ENCODE measurements at regions not wholly inside any gene's neighbourhood (a gene's known extent, or its start where the extent isn't known, plus 50 kb on each side); places are given as distances from the start of the nearest gene placed in this dataset.

- Histone ChIP-seq H3K23ac (ENCODE audit: low read depth, low read length, poor library complexity) (no peak overlapping the region), H2AFZ (ENCODE audit: low read length) (no peak overlapping the region), H3K4me1 (ENCODE audit: control insufficient read depth in 2 of 2, insufficient read depth in 1 of 2, low read depth in 1 of 2, low read length in 2 of 2) (no peaks in the 10 kb centered on the region), H2BK5ac (ENCODE audit: low read length) (no peak overlapping the region), H3K79me1 (ENCODE audit: low read depth, low read length) (no peaks in the 10 kb centered on the region), H2BK15ac (ENCODE audit: low read length) (no peak overlapping the region), H3K4me3 (ENCODE audit: low read length in 2 of 2) (no peak overlapping the region), H2BK12ac (ENCODE audit: low read length) (no peak overlapping the region), H3K4ac (ENCODE audit: low read length) (no peak overlapping the region), H4K91ac (ENCODE audit: low read depth, low read length, poor library complexity) (no peak overlapping the region), H3K9me3 (replicated peaks in 1 of 2; ENCODE audit: control insufficient read depth in 2 of 2, insufficient read depth in 1 of 2, low read depth in 1 of 2, low read length in 2 of 2) (no peaks in the 10 kb centered on the region), H2AK5ac (ENCODE audit: low read depth, low read length) (no peak overlapping the region), H3K18ac (ENCODE audit: low read length) (no peak overlapping the region), H3K9ac (ENCODE audit: low read depth, low read length, poor library complexity) (no peak overlapping the region), H3K27me3 (ENCODE audit: control insufficient read depth in 3 of 3, insufficient read depth in 3 of 3, low read depth in 1 of 3, low read length in 3 of 3) (no peaks in the 10 kb centered on the region), H4K8ac (ENCODE audit: low read depth, low read length) (no peak overlapping the region), H3K36me3 (replicated peaks in 1 of 2; ENCODE audit: control insufficient read depth in 2 of 2, insufficient read depth in 2 of 2, low read length in 2 of 2) (no peaks in the 10 kb centered on the region), H2BK120ac (ENCODE audit: low read depth, low read length) (no peak overlapping the region), H3K4me2 (ENCODE audit: insufficient read depth, low read length, poor library complexity, severe bottlenecking) (no peak overlapping the region), H3K14ac (ENCODE audit: low read length) (no peak overlapping the region), H3K27ac (replicated peaks; ENCODE audit: low read length) (no peak overlapping the region)
- no peak for DNase-seq (ENCODE audit: low spot score)
Measured at GRCh38 chr3:154743418-154743817, 313.4 kb upstream of the GPR149 start.

- no peak overlapping the region for H3K4me3 ChIP-seq (ENCODE audit: low read length in 2 of 2)
- H3K27ac ChIP-seq (replicated peaks; ENCODE audit: low read length), result no peak overlapping the region
- no peak overlapping the region for H2BK5ac ChIP-seq (ENCODE audit: low read length)
- no peak overlapping the region for H3K23ac ChIP-seq (ENCODE audit: low read depth, low read length, poor library complexity)
- H3K36me3 ChIP-seq (replicated peaks in 1 of 2; ENCODE audit: control insufficient read depth in 2 of 2, insufficient read depth in 2 of 2, low read length in 2 of 2), result no peaks in the 10 kb centered on the region
- H3K4ac ChIP-seq (ENCODE audit: low read length), result no peak overlapping the region
- DNase-seq (ENCODE audit: low spot score), result no peak
- H3K18ac ChIP-seq (ENCODE audit: low read length), result no peak overlapping the region
- no CpG with 5 or more reads among the region's 1 CpG for WGBS, 2 donors (ENCODE audit: extremely low coverage in 2 of 2, insufficient read length in 2 of 2, insufficient replicate concordance in 1 of 2)
- no peak overlapping the region for H3K14ac ChIP-seq (ENCODE audit: low read length)
- no peak overlapping the region for H4K91ac ChIP-seq (ENCODE audit: low read depth, low read length, poor library complexity)
- H2AFZ ChIP-seq (ENCODE audit: low read length), result no peak overlapping the region
- no peak overlapping the region for H2BK120ac ChIP-seq (ENCODE audit: low read depth, low read length)
- no peak overlapping the region for H3K4me2 ChIP-seq (ENCODE audit: insufficient read depth, low read length, poor library complexity, severe bottlenecking)
- H3K9me3 ChIP-seq (replicated peaks in 1 of 2; ENCODE audit: control insufficient read depth in 2 of 2, insufficient read depth in 1 of 2, low read depth in 1 of 2, low read length in 2 of 2), result no peaks in the 10 kb centered on the region
- no peak overlapping the region for H4K8ac ChIP-seq (ENCODE audit: low read depth, low read length)
- H2AK5ac ChIP-seq (ENCODE audit: low read depth, low read length), result no peak overlapping the region
- no peak overlapping the region for H2BK15ac ChIP-seq (ENCODE audit: low read length)
- no peaks in the 10 kb centered on the region for H3K79me1 ChIP-seq (ENCODE audit: low read depth, low read length)
- H3K9ac ChIP-seq (ENCODE audit: low read depth, low read length, poor library complexity), result no peak overlapping the region
- no peak overlapping the region for H2BK12ac ChIP-seq (ENCODE audit: low read length)
- H3K27me3 ChIP-seq (ENCODE audit: control insufficient read depth in 3 of 3, insufficient read depth in 3 of 3, low read depth in 1 of 3, low read length in 3 of 3), result no peaks in the 10 kb centered on the region
- no peaks in the 10 kb centered on the region for H3K4me1 ChIP-seq (ENCODE audit: control insufficient read depth in 2 of 2, insufficient read depth in 1 of 2, low read depth in 1 of 2, low read length in 2 of 2)
Measured at GRCh38 chr3:154734468-154734867, 304.5 kb upstream of the GPR149 start.

- no peaks in the 10 kb centered on the region for H3K36me3 ChIP-seq (replicated peaks in 1 of 2; ENCODE audit: control insufficient read depth in 2 of 2, insufficient read depth in 2 of 2, low read length in 2 of 2)
- H3K27me3 ChIP-seq (ENCODE audit: control insufficient read depth in 3 of 3, insufficient read depth in 3 of 3, low read depth in 1 of 3, low read length in 3 of 3), result no peaks in the 10 kb centered on the region
- no peak overlapping the region for H3K4me2 ChIP-seq (ENCODE audit: insufficient read depth, low read length, poor library complexity, severe bottlenecking)
- no peak overlapping the region for H4K8ac ChIP-seq (ENCODE audit: low read depth, low read length)
- H3K18ac ChIP-seq (ENCODE audit: low read length), result no peak overlapping the region
- H3K4ac ChIP-seq (ENCODE audit: low read length), result no peak overlapping the region
- H3K9ac ChIP-seq (ENCODE audit: low read depth, low read length, poor library complexity), result no peak overlapping the region
- no peak overlapping the region for H2BK12ac ChIP-seq (ENCODE audit: low read length)
- H2BK120ac ChIP-seq (ENCODE audit: low read depth, low read length), result no peak overlapping the region
- H2BK15ac ChIP-seq (ENCODE audit: low read length), result no peak overlapping the region
- H3K23ac ChIP-seq (ENCODE audit: low read depth, low read length, poor library complexity), result no peak overlapping the region
- no peak overlapping the region for H3K27ac ChIP-seq (replicated peaks; ENCODE audit: low read length)
- no CpG with 5 or more reads among the region's 1 CpG for WGBS, 2 donors (ENCODE audit: extremely low coverage in 2 of 2, insufficient read length in 2 of 2, insufficient replicate concordance in 1 of 2)
- no peak overlapping the region for H2AK5ac ChIP-seq (ENCODE audit: low read depth, low read length)
- no peaks in the 10 kb centered on the region for H3K9me3 ChIP-seq (replicated peaks in 1 of 2; ENCODE audit: control insufficient read depth in 2 of 2, insufficient read depth in 1 of 2, low read depth in 1 of 2, low read length in 2 of 2)
- no peaks in the 10 kb centered on the region for H3K79me1 ChIP-seq (ENCODE audit: low read depth, low read length)
- no peaks in the 10 kb centered on the region for H3K4me1 ChIP-seq (ENCODE audit: control insufficient read depth in 2 of 2, insufficient read depth in 1 of 2, low read depth in 1 of 2, low read length in 2 of 2)
- no peak overlapping the region for H3K14ac ChIP-seq (ENCODE audit: low read length)
- H2AFZ ChIP-seq (ENCODE audit: low read length), result no peak overlapping the region
- no peak for DNase-seq (ENCODE audit: low spot score)
- no peak overlapping the region for H4K91ac ChIP-seq (ENCODE audit: low read depth, low read length, poor library complexity)
- H3K4me3 ChIP-seq (ENCODE audit: low read length in 2 of 2), result no peak overlapping the region
- no peak overlapping the region for H2BK5ac ChIP-seq (ENCODE audit: low read length)
Measured at GRCh38 chr3:154730186-154730585, 300.2 kb upstream of the GPR149 start.

GRCh38 chr3:154729741-154730140, 299.8 kb upstream of the GPR149 start:
- no peak overlapping the region for H2AFZ ChIP-seq (ENCODE audit: low read length)
- DNase-seq (ENCODE audit: low spot score), result no peak
- H3K18ac ChIP-seq (ENCODE audit: low read length), result no peak overlapping the region
- no peak overlapping the region for H3K4ac ChIP-seq (ENCODE audit: low read length)
- no peak overlapping the region for H2BK15ac ChIP-seq (ENCODE audit: low read length)
- H3K4me2 ChIP-seq (ENCODE audit: insufficient read depth, low read length, poor library complexity, severe bottlenecking), result no peak overlapping the region
- no peaks in the 10 kb centered on the region for H3K27me3 ChIP-seq (ENCODE audit: control insufficient read depth in 3 of 3, insufficient read depth in 3 of 3, low read depth in 1 of 3, low read length in 3 of 3)
- H3K79me1 ChIP-seq (ENCODE audit: low read depth, low read length), result no peaks in the 10 kb centered on the region
- no peaks in the 10 kb centered on the region for H3K4me1 ChIP-seq (ENCODE audit: control insufficient read depth in 2 of 2, insufficient read depth in 1 of 2, low read depth in 1 of 2, low read length in 2 of 2)
- H2BK120ac ChIP-seq (ENCODE audit: low read depth, low read length), result no peak overlapping the region
- no peak overlapping the region for H3K4me3 ChIP-seq (ENCODE audit: low read length in 2 of 2)
- H4K91ac ChIP-seq (ENCODE audit: low read depth, low read length, poor library complexity), result no peak overlapping the region
- no CpG with 5 or more reads among the region's 2 CpGs for WGBS, 2 donors (ENCODE audit: extremely low coverage in 2 of 2, insufficient read length in 2 of 2, insufficient replicate concordance in 1 of 2)
- no peak overlapping the region for H3K14ac ChIP-seq (ENCODE audit: low read length)
- no peak overlapping the region for H2BK5ac ChIP-seq (ENCODE audit: low read length)
- no peaks in the 10 kb centered on the region for H3K36me3 ChIP-seq (replicated peaks in 1 of 2; ENCODE audit: control insufficient read depth in 2 of 2, insufficient read depth in 2 of 2, low read length in 2 of 2)
- H3K9ac ChIP-seq (ENCODE audit: low read depth, low read length, poor library complexity), result no peak overlapping the region
- no peak overlapping the region for H3K27ac ChIP-seq (replicated peaks; ENCODE audit: low read length)
- H3K23ac ChIP-seq (ENCODE audit: low read depth, low read length, poor library complexity), result no peak overlapping the region
- H4K8ac ChIP-seq (ENCODE audit: low read depth, low read length), result no peak overlapping the region
- H2BK12ac ChIP-seq (ENCODE audit: low read length), result no peak overlapping the region
- no peak overlapping the region for H2AK5ac ChIP-seq (ENCODE audit: low read depth, low read length)
- H3K9me3 ChIP-seq (replicated peaks in 1 of 2; ENCODE audit: control insufficient read depth in 2 of 2, insufficient read depth in 1 of 2, low read depth in 1 of 2, low read length in 2 of 2), result no peaks in the 10 kb centered on the region
